Progenitor cell of endocrine pancreas (in vitro differentiated cells): ENCODE measurements at regions not wholly inside any gene's neighbourhood (a gene's known extent, or its start where the extent isn't known, plus 50 kb on each side); places are given as distances from the start of the nearest gene placed in this dataset.
"Not testable (repeated sequence)": the region's sequence is repeated elsewhere in the genome, so short reads cannot be mapped to it uniquely, and the experiment has no call there.

Experiments used
- DNase-seq: peaks from one replicate; pipeline ENCODE4 v3.0.0; 2021; ENCODE audit warnings: low spot score; ENCODE audit not compliant: unreplicated experiment
- H3K27ac Mint-ChIP-seq: 2 replicates; pipeline ENCODE4 v1.8.0; 2021; ENCODE audit warnings: mild to moderate bottlenecking, moderate library complexity, mixed read lengths
- H3K27me3 Mint-ChIP-seq: 2 replicates; pipeline ENCODE4 v1.8.0; 2021; ENCODE audit warnings: mixed read lengths
- H3K36me3 Mint-ChIP-seq: 2 replicates; pipeline ENCODE4 v1.8.0; 2022; ENCODE audit warnings: mixed read lengths; ENCODE audit not compliant: insufficient read depth
- H3K4me1 Mint-ChIP-seq: 2 replicates; pipeline ENCODE4 v1.8.0; 2021; ENCODE audit warnings: low read depth, mixed read lengths
- H3K4me3 Mint-ChIP-seq: 2 replicates; pipeline ENCODE4 v1.8.0; 2021; ENCODE audit warnings: low read depth, mild to moderate bottlenecking, moderate library complexity, mixed read lengths
- H3K9me3 Mint-ChIP-seq: 2 replicates; pipeline ENCODE4 v1.8.0; 2021; ENCODE audit warnings: low read depth, mixed read lengths
- CTCF ChIP-seq: fragments of 200-600 bp; sonication (generic); IDR thresholded peaks from one replicate; pipeline ENCODE4 v1.5.0; 2021; ENCODE audit warnings: antibody characterized with exemption, mild to moderate bottlenecking; ENCODE audit not compliant: unreplicated experiment

GRCh38 chr1:21385022-21385421, 54.9 kb upstream of the NBPF3 start:
- peaks cover 7% of the 10 kb centered on the region for H3K27me3 Mint-ChIP-seq
- no peak for TF ChIP-seq CTCF
- H3K4me3 Mint-ChIP-seq, result no peak overlapping the region
- peaks cover 5% of the 10 kb centered on the region for H3K9me3 Mint-ChIP-seq
- no peak overlapping the region for H3K27ac Mint-ChIP-seq
- DNase-seq, result no peak
- H3K4me1 Mint-ChIP-seq, result peaks cover 11% of the 10 kb centered on the region
- H3K36me3 Mint-ChIP-seq, result peaks cover 6% of the 10 kb centered on the region

- Mint-ChIP-seq H3K27ac (no peak overlapping the region), H3K9me3 (peaks cover 5% of the 10 kb centered on the region), H3K4me1 (peaks cover 11% of the 10 kb centered on the region), H3K4me3 (no peak overlapping the region), H3K27me3 (peaks cover 7% of the 10 kb centered on the region), H3K36me3 (peaks cover 3% of the 10 kb centered on the region)
- TF ChIP-seq CTCF, result no peak
- DNase-seq, result no peak
Measured at GRCh38 chr1:21384620-21385019, 55.3 kb upstream of the NBPF3 start.

- H3K27ac Mint-ChIP-seq, result no peak overlapping the region
- peaks cover 9% of the 10 kb centered on the region for H3K9me3 Mint-ChIP-seq
- H3K27me3 Mint-ChIP-seq, result peaks cover 7% of the 10 kb centered on the region
- no peak overlapping the region for H3K4me3 Mint-ChIP-seq
- DNase-seq, result no peak
- H3K4me1 Mint-ChIP-seq, result peaks cover 11% of the 10 kb centered on the region
- no peak for TF ChIP-seq CTCF
- H3K36me3 Mint-ChIP-seq, result peaks cover 5% of the 10 kb centered on the region
Measured at GRCh38 chr1:21383785-21384401, 56.0 kb upstream of the NBPF3 start.

GRCh38 chr1:21381354-21381753, 58.6 kb upstream of the NBPF3 start:
- TF ChIP-seq CTCF, result no peak
- Mint-ChIP-seq H3K36me3 (peaks cover 4% of the 10 kb centered on the region), H3K27ac (no peak overlapping the region), H3K4me1 (peaks cover 11% of the 10 kb centered on the region), H3K27me3 (peaks cover 7% of the 10 kb centered on the region), H3K4me3 (no peak overlapping the region), H3K9me3 (peaks cover 14% of the 10 kb centered on the region)
- DNase-seq, result no peak

- not testable (repeated sequence) for H3K27ac Mint-ChIP-seq, H3K4me3 Mint-ChIP-seq, H3K36me3 Mint-ChIP-seq
Measured at GRCh38 chr1:21380147-21380546, 59.8 kb upstream of the NBPF3 start.

GRCh38 chr1:21379571-21379970, 60.4 kb upstream of the NBPF3 start:
- no peak for DNase-seq
- H3K27me3 Mint-ChIP-seq, result peaks cover 7% of the 10 kb centered on the region
- no peak overlapping the region for H3K4me3 Mint-ChIP-seq
- peaks cover 2% of the 10 kb centered on the region for H3K4me1 Mint-ChIP-seq
- peaks cover 14% of the 10 kb centered on the region for H3K9me3 Mint-ChIP-seq
- H3K36me3 Mint-ChIP-seq, result peaks cover 2% of the 10 kb centered on the region
- H3K27ac Mint-ChIP-seq, result no peak overlapping the region
- TF ChIP-seq CTCF, result no peak

More at GRCh38 chr1:21380147-21380546, 59.8 kb upstream of the NBPF3 start:
- not testable (repeated sequence) for DNase-seq, H3K27me3 Mint-ChIP-seq, H3K4me1 Mint-ChIP-seq
- peaks cover 14% of the 10 kb centered on the region for H3K9me3 Mint-ChIP-seq
